Activated CD4-positive, alpha-beta T cell treated with anti-CD3 and anti-CD28 coated beads, Interleukin-2, amount 50 U/mL, for 24 hours (primary cell): ENCODE measurements at regions not wholly inside any gene's neighbourhood (a gene's known extent, or its start where the extent isn't known, plus 50 kb on each side); places are given as distances from the start of the nearest gene placed in this dataset.

ENCODE experiments used
- DNase-seq, 2 donors: peaks; one replicate each; pipeline ENCODE4 v3.0.0-alpha.2; 2020; ENCODE audit warnings: low read depth in 1 of 2, low spot score in 1 of 2

- no peak for DNase-seq
Observed at GRCh38 chr2:196383799-196384198, 212.4 kb upstream of the STK17B start.

GRCh38 chr2:196384729-196385128 is 213.4 kb upstream of the STK17B start:
- DNase-seq: no peak

GRCh38 chr2:196389670-196390069 is 218.3 kb upstream of the STK17B start:
- no peak for DNase-seq

- no peak for DNase-seq
Observed at GRCh38 chr2:196390243-196391148, 219.1 kb upstream of the STK17B start.

GRCh38 chr2:196391149-196391479 is 219.7 kb upstream of the STK17B start:
- DNase-seq: no peak

GRCh38 chr2:196399096-196399495 is 227.7 kb upstream of the STK17B start:
- no peak for DNase-seq

- DNase-seq: no peak
Observed at GRCh38 chr2:196399722-196400691, 228.6 kb upstream of the STK17B start.

- no peak for DNase-seq
Observed at GRCh38 chr2:196403471-196403870, 232.1 kb upstream of the STK17B start.

GRCh38 chr2:196404276-196404675 is 232.9 kb upstream of the STK17B start:
- DNase-seq: no peak

- DNase-seq: no peak
Observed at GRCh38 chr2:196407675-196408264, 231.7 kb upstream of the CCDC150 start.

GRCh38 chr2:196409376-196409775 is 230.1 kb upstream of the CCDC150 start:
- DNase-seq: no peak

GRCh38 chr2:196410008-196410407 is 229.5 kb upstream of the CCDC150 start:
- DNase-seq: no peak

GRCh38 chr2:196413821-196414274 is 225.7 kb upstream of the CCDC150 start:
- no peak for DNase-seq

GRCh38 chr2:196415384-196415783 is 224.1 kb upstream of the CCDC150 start:
- DNase-seq: no peak

GRCh38 chr2:196420143-196420542 is 219.4 kb upstream of the CCDC150 start:
- no peak for DNase-seq

- DNase-seq: no peak
Observed at GRCh38 chr2:196421880-196422279, 217.6 kb upstream of the CCDC150 start.

- DNase-seq: no peak
Observed at GRCh38 chr2:196422361-196422760, 217.2 kb upstream of the CCDC150 start.

- no peak for DNase-seq
Observed at GRCh38 chr2:196426122-196426521, 213.4 kb upstream of the CCDC150 start.

- DNase-seq: no peak
Observed at GRCh38 chr2:196427986-196428634, 211.4 kb upstream of the CCDC150 start.

GRCh38 chr2:196431076-196431475 is 208.4 kb upstream of the CCDC150 start:
- DNase-seq: no peak

GRCh38 chr2:196431957-196432356 is 207.6 kb upstream of the CCDC150 start:
- DNase-seq: no peak
